ENCODE measurements at regions not wholly inside any gene's neighbourhood (a gene's known extent, or its start where the extent isn't known, plus 50 kb on each side); places are given as distances from the start of the nearest gene placed in this dataset.

- Histone ChIP-seq H3K36me3 (no peaks in the 10 kb centered on the region), H3K4me3 (no peak overlapping the region), H3K9me3 (no peaks in the 10 kb centered on the region), H3K27me3 (no peaks in the 10 kb centered on the region), H3K27ac (no peak overlapping the region), H3K4me1 (peaks cover 0 to 6% (median 0%) of the 10 kb centered on the region in 3 donors)
- 53 to 79% methylated on average over 3 to 4 of the region's 4 CpGs for WGBS, 2 donors (ENCODE audit: low coverage in 1 of 2)
- TF ChIP-seq POLR2A (IDR thresholded peaks at IDR 0.05) (no peak), EP300 (IDR thresholded peaks at IDR 0.05) (no peak), CTCF (IDR thresholded peaks at IDR 0.05) (no peak), POLR2AphosphoS5 (IDR thresholded peaks at IDR 0.05) (no peak)
- no peak for ATAC-seq
Measured at GRCh38 chr2:19545507-19545906, 187.1 kb upstream of the OSR1 start.

GRCh38 chr2:19543663-19544383, 185.4 kb upstream of the OSR1 start:
- no peaks in the 10 kb centered on the region for H3K27me3 ChIP-seq
- H3K9me3 ChIP-seq = no peaks in the 10 kb centered on the region
- H3K4me3 ChIP-seq = no peak overlapping the region
- H3K36me3 ChIP-seq = no peaks in the 10 kb centered on the region
- H3K4me1 ChIP-seq = peaks cover 0 to 6% (median 0%) of the 10 kb centered on the region in 3 donors
- H3K27ac ChIP-seq = no peak overlapping the region
- ATAC-seq = no peak
- 87 to 100% methylated on average over 1 to 2 of the region's 2 CpGs for WGBS, 2 donors (ENCODE audit: low coverage in 1 of 2)
- no peak for TF ChIP-seq EP300 (IDR thresholded peaks at IDR 0.05)
- no peak for TF ChIP-seq POLR2AphosphoS5 (IDR thresholded peaks at IDR 0.05)
- TF ChIP-seq POLR2A (IDR thresholded peaks at IDR 0.05) = no peak
- no peak for TF ChIP-seq CTCF (IDR thresholded peaks at IDR 0.05)

GRCh38 chr2:19542796-19543662, 184.6 kb upstream of the OSR1 start:
- Histone ChIP-seq H3K27ac (no peak overlapping the region), H3K4me3 (no peak overlapping the region), H3K36me3 (no peaks in the 10 kb centered on the region), H3K27me3 (no peaks in the 10 kb centered on the region), H3K4me1 (peaks cover 0 to 14% (median 0%) of the 10 kb centered on the region in 3 donors), H3K9me3 (no peaks in the 10 kb centered on the region)
- ATAC-seq = no peak
- TF ChIP-seq CTCF (IDR thresholded peaks at IDR 0.05) = no peak
- no peak for TF ChIP-seq POLR2AphosphoS5 (IDR thresholded peaks at IDR 0.05)
- no peak for TF ChIP-seq EP300 (IDR thresholded peaks at IDR 0.05)
- no peak for TF ChIP-seq POLR2A (IDR thresholded peaks at IDR 0.05)
- 61 to 77% methylated on average over 7 of the region's 8 CpGs for WGBS, 2 donors (ENCODE audit: low coverage in 1 of 2)

- TF ChIP-seq POLR2A (IDR thresholded peaks at IDR 0.05) = no peak
- no peak for TF ChIP-seq POLR2AphosphoS5 (IDR thresholded peaks at IDR 0.05)
- TF ChIP-seq EP300 (IDR thresholded peaks at IDR 0.05) = no peak
- no peak for TF ChIP-seq CTCF (IDR thresholded peaks at IDR 0.05)
- Histone ChIP-seq H3K9me3 (no peaks in the 10 kb centered on the region), H3K4me3 (no peak overlapping the region), H3K36me3 (no peaks in the 10 kb centered on the region), H3K4me1 (peaks cover 0 to 17% (median 0%) of the 10 kb centered on the region in 3 donors), H3K27ac (no peak overlapping the region), H3K27me3 (no peaks in the 10 kb centered on the region)
- no peak for ATAC-seq
- WGBS, 2 donors (ENCODE audit: low coverage in 1 of 2) = 93 to 97% methylated on average over 3 to 4 of the region's 4 CpGs
Measured at GRCh38 chr2:19541884-19542283, 183.5 kb upstream of the OSR1 start.
